Fibroblast of skin of left biceps (primary cell): ENCODE measurements at regions not wholly inside any gene's neighbourhood (a gene's known extent, or its start where the extent isn't known, plus 50 kb on each side); places are given as distances from the start of the nearest gene placed in this dataset.

Experiments used
- DNase-seq, 2 experiments: peaks; one replicate each; pipeline ENCODE4 v3.0.0-alpha.2; 2013; ENCODE audit warnings: low read depth in 2 of 2

- DNase-seq = no peak
Measured at GRCh38 chr4:156242390-156242789, 288.7 kb upstream of the CTSO start.

- DNase-seq = no peak
Measured at GRCh38 chr4:156241896-156242295, 288.2 kb upstream of the CTSO start.

GRCh38 chr4:156238171-156238570 lies 284.5 kb upstream of the CTSO start:
- DNase-seq = no peak

- no peak for DNase-seq
Measured at GRCh38 chr4:156237231-156237630, 283.6 kb upstream of the CTSO start.

- peak in 1 of 2 experiments; percentile 1 for DNase-seq
Measured at GRCh38 chr4:156230176-156230575, 276.5 kb upstream of the CTSO start.

- no peak for DNase-seq
Measured at GRCh38 chr4:156228676-156229075, 275.0 kb upstream of the CTSO start.

- no peak for DNase-seq
Measured at GRCh38 chr4:156227321-156227720, 273.7 kb upstream of the CTSO start.

- no peak for DNase-seq
Measured at GRCh38 chr4:156223985-156224384, 270.3 kb upstream of the CTSO start.

GRCh38 chr4:156217236-156217635 lies 263.6 kb upstream of the CTSO start:
- DNase-seq = no peak

- DNase-seq = no peak
Measured at GRCh38 chr4:156201050-156201449, 247.4 kb upstream of the CTSO start.

GRCh38 chr4:156198511-156198910 lies 244.8 kb upstream of the CTSO start:
- DNase-seq = no peak

GRCh38 chr4:156197216-156197615 lies 243.6 kb upstream of the CTSO start:
- DNase-seq = no peak

- DNase-seq = no peak
Measured at GRCh38 chr4:156196722-156197121, 243.1 kb upstream of the CTSO start.

- no peak for DNase-seq
Measured at GRCh38 chr4:156195914-156196313, 242.2 kb upstream of the CTSO start.

- DNase-seq = no peak
Measured at GRCh38 chr4:156194896-156195295, 241.2 kb upstream of the CTSO start.

- peak in 1 of 2 experiments; percentile 18 for DNase-seq
Measured at GRCh38 chr4:156193800-156194199, 240.1 kb upstream of the CTSO start.

GRCh38 chr4:156193106-156193505 lies 239.4 kb upstream of the CTSO start:
- no peak for DNase-seq

GRCh38 chr4:156192033-156192432 lies 238.4 kb upstream of the CTSO start:
- no peak for DNase-seq

- DNase-seq = no peak
Measured at GRCh38 chr4:156191044-156191781, 237.5 kb upstream of the CTSO start.

GRCh38 chr4:156190615-156191014 lies 236.9 kb upstream of the CTSO start:
- DNase-seq = peak; percentile 58 to 74

GRCh38 chr4:156188596-156188995 lies 234.9 kb upstream of the CTSO start:
- DNase-seq = no peak

- peak; percentile 33 to 38 for DNase-seq
Measured at GRCh38 chr4:156186111-156186510, 232.4 kb upstream of the CTSO start.

GRCh38 chr4:156185514-156186055 lies 231.9 kb upstream of the CTSO start:
- DNase-seq = no peak

- DNase-seq = no peak
Measured at GRCh38 chr4:156182269-156182668, 228.6 kb upstream of the CTSO start.
